Caco-2 (cell line): ENCODE measurements at regions not wholly inside any gene's neighbourhood (a gene's known extent, or its start where the extent isn't known, plus 50 kb on each side); places are given as distances from the start of the nearest gene placed in this dataset.

Source experiments
- BruUV-seq: library from RNA; stranded (reverse); fragments of 400-500 nt; replicated peaks from 2 replicates; lab custom pipeline; 2021; lab: Mats Ljungman, UMichigan
- CTCF ChIA-PET: fragments of 300-600 bp; sonication (Branson Sonifier 250); formaldehyde crosslinking; loops from one replicate; lab custom pipeline; 2022; ENCODE audit warnings: antibody characterized with exemption; lab: Charles Lee
- POLR2A ChIA-PET: fragments of 300-600 bp; sonication (Branson Sonifier 250); formaldehyde crosslinking; loops from one replicate; lab custom pipeline; 2022; ENCODE audit warnings: antibody characterized with exemption; lab: Charles Lee
- DNase-seq, 2 experiments: peaks; one replicate each; pipeline versions ENCODE4 v3.0.0 to v3.0.0-alpha.2; 2020 to 2022
- H3K27me3 ChIP-seq: replicated peaks from 2 replicates; pipeline ENCODE4 v1.6.0; 2011; ENCODE audit warnings: low read length; ENCODE audit not compliant: control insufficient read depth, insufficient read depth
- H3K36me3 ChIP-seq: 2 replicates; pipeline ENCODE4 v1.5.1; 2011; ENCODE audit warnings: low read length; ENCODE audit not compliant: control insufficient read depth, insufficient read depth
- H3K4me1 ChIP-seq: fragments of 250-450 bp; sonication (Bioruptor Pico); 2 replicates; pipeline ENCODE4 v1.5.1; 2020; ENCODE audit warnings: mild to moderate bottlenecking
- H3K4me3 ChIP-seq: 2 replicates; pipeline ENCODE4 v1.5.1; 2011; ENCODE audit warnings: low read depth, mild to moderate bottlenecking, control low read depth, low read length
- H3K9me3 ChIP-seq: fragments of 250-450 bp; sonication (Bioruptor Pico); 2 replicates; pipeline ENCODE4 v1.5.1; 2020; ENCODE audit warnings: mild to moderate bottlenecking, moderate library complexity
- H3K27ac Mint-ChIP-seq: one replicate; pipeline ENCODE4 v1.8.0; 2022; ENCODE audit warnings: mixed read lengths; ENCODE audit not compliant: unreplicated experiment
- H3K27me3 Mint-ChIP-seq: one replicate; pipeline ENCODE4 v1.8.0; 2022; ENCODE audit warnings: mixed read lengths; ENCODE audit not compliant: insufficient read depth, unreplicated experiment
- H3K36me3 Mint-ChIP-seq: one replicate; pipeline ENCODE4 v1.8.0; 2022; ENCODE audit warnings: mild to moderate bottlenecking, mixed read lengths; ENCODE audit not compliant: insufficient read depth, unreplicated experiment
- H3K4me1 Mint-ChIP-seq: one replicate; pipeline ENCODE4 v1.8.0; 2022; ENCODE audit warnings: low read depth, mixed read lengths; ENCODE audit not compliant: unreplicated experiment
- H3K4me3 Mint-ChIP-seq: one replicate; pipeline ENCODE4 v1.8.0; 2022; ENCODE audit warnings: mild to moderate bottlenecking, moderate library complexity, mixed read lengths; ENCODE audit not compliant: unreplicated experiment
- H3K9me3 Mint-ChIP-seq: one replicate; pipeline ENCODE4 v1.8.0; 2022; ENCODE audit warnings: mixed read lengths; ENCODE audit not compliant: unreplicated experiment
- CTCF ChIP-seq, 2 experiments: fragments of 200-600 bp in 1 of 2; IDR thresholded peaks; 1 replicate in 1 of 2; 2 replicates in 1 of 2; pipeline versions ENCODE4 v1.5.1 to v1.8.0; 2011 to 2022; ENCODE audit warnings: antibody characterized with exemption in 1 of 2, control low read depth in 1 of 2, inconsistent platforms in 1 of 2, low read depth in 1 of 2, low read length in 1 of 2, mild to moderate bottlenecking in 1 of 2, moderate library complexity in 1 of 2; ENCODE audit not compliant: insufficient read depth in 1 of 2, severe bottlenecking in 1 of 2, unreplicated experiment in 1 of 2
- intact Hi-C: fragments of 100-400 bp; cut with micrococcal nuclease; formaldehyde crosslinking; loops from one replicate; pipeline ENCODE4 v1.10.0; 2022; ENCODE audit not compliant: unreplicated experiment

GRCh38 chr3:147304756-147305155 is 101.6 kb downstream of the ZIC4 start:
- CTCF ChIA-PET: no interaction called here
- no peaks in the 10 kb centered on the region for H3K36me3 Mint-ChIP-seq

GRCh38 chr3:147301781-147302180 is 104.6 kb downstream of the ZIC4 start:
- Histone ChIP-seq H3K9me3 (no peaks in the 10 kb centered on the region), H3K27me3 (no peaks in the 10 kb centered on the region), H3K4me1 (no peaks in the 10 kb centered on the region), H3K36me3 (no peaks in the 10 kb centered on the region), H3K4me3 (no peak overlapping the region)
- Mint-ChIP-seq H3K36me3 (no peaks in the 10 kb centered on the region), H3K4me3 (no peak overlapping the region), H3K27ac (no peak overlapping the region), H3K27me3 (no peaks in the 10 kb centered on the region), H3K4me1 (no peaks in the 10 kb centered on the region), H3K9me3 (no peaks in the 10 kb centered on the region)
- POLR2A ChIA-PET: no interaction called here
- no peak for TF ChIP-seq CTCF (IDR thresholded peaks at IDR 0.05; ENCODE audit: insufficient read depth in 1 of 2, low read depth in 1 of 2, low read length in 1 of 2, severe bottlenecking in 1 of 2, unreplicated experiment in 1 of 2)
- CTCF ChIA-PET: no interaction called here
- intact Hi-C loops: no loop called here
- BruUV-seq: no TSS peak
- DNase-seq: no peak

More at GRCh38 chr3:147304756-147305155, 101.6 kb downstream of the ZIC4 start:
- H3K27ac Mint-ChIP-seq: no peak overlapping the region
- no TSS peak for BruUV-seq
- no peaks in the 10 kb centered on the region for H3K36me3 ChIP-seq
- no peak for DNase-seq
- H3K4me1 Mint-ChIP-seq: no peaks in the 10 kb centered on the region
- no peaks in the 10 kb centered on the region for H3K4me1 ChIP-seq
- no peak for TF ChIP-seq CTCF (IDR thresholded peaks at IDR 0.05; ENCODE audit: insufficient read depth in 1 of 2, low read depth in 1 of 2, low read length in 1 of 2, severe bottlenecking in 1 of 2, unreplicated experiment in 1 of 2)
- POLR2A ChIA-PET: no interaction called here
- no peak overlapping the region for H3K4me3 ChIP-seq
- H3K27me3 ChIP-seq: no peaks in the 10 kb centered on the region
- no peak overlapping the region for H3K4me3 Mint-ChIP-seq
- no peaks in the 10 kb centered on the region for H3K9me3 ChIP-seq
- intact Hi-C loops: no loop called here
- no peaks in the 10 kb centered on the region for H3K9me3 Mint-ChIP-seq
- no peaks in the 10 kb centered on the region for H3K27me3 Mint-ChIP-seq

- Mint-ChIP-seq H3K4me3 (no peak overlapping the region), H3K27me3 (no peaks in the 10 kb centered on the region), H3K9me3 (no peaks in the 10 kb centered on the region), H3K4me1 (no peaks in the 10 kb centered on the region), H3K36me3 (no peaks in the 10 kb centered on the region), H3K27ac (no peak overlapping the region)
- no peaks in the 10 kb centered on the region for H3K9me3 ChIP-seq
- no peaks in the 10 kb centered on the region for H3K27me3 ChIP-seq
- no TSS peak for BruUV-seq
- no peaks in the 10 kb centered on the region for H3K4me1 ChIP-seq
- CTCF ChIA-PET: no interaction called here
- POLR2A ChIA-PET: no interaction called here
- intact Hi-C loops: no loop called here
- no peak for DNase-seq
- no peak overlapping the region for H3K4me3 ChIP-seq
- TF ChIP-seq CTCF (IDR thresholded peaks at IDR 0.05; ENCODE audit: insufficient read depth in 1 of 2, low read depth in 1 of 2, low read length in 1 of 2, severe bottlenecking in 1 of 2, unreplicated experiment in 1 of 2): no peak
- H3K36me3 ChIP-seq: no peaks in the 10 kb centered on the region
Observed at GRCh38 chr3:147299656-147300055, 106.7 kb downstream of the ZIC4 start.
